Tibial nerve (tissue), 4 donors: ENCODE measurements at regions not wholly inside any gene's neighbourhood (a gene's known extent, or its start where the extent isn't known, plus 50 kb on each side); places are given as distances from the start of the nearest gene placed in this dataset.
"Not testable (repeated sequence)": the region's sequence is repeated elsewhere in the genome, so short reads cannot be mapped to it uniquely, and the experiment has no call there.

ENCODE experiments used
- DNase-seq, 2 donors: peaks; one replicate each; pipeline ENCODE4 v3.0.0-alpha.2; 2019; ENCODE audit warnings: low spot score in 2 of 2
- H3K27ac ChIP-seq, 4 donors: fragments of 200-600 bp; sonication (generic) in 3 of 4; one replicate each; pipeline ENCODE4 v1.5.1; 2017 to 2019; ENCODE audit warnings: mild to moderate bottlenecking in 1 of 4
- H3K27me3 ChIP-seq, 2 donors: fragments of 200-600 bp; sonication (generic) in 1 of 2; one replicate each; pipeline versions ENCODE4 v1.5.1 to v1.6.0; 2017 to 2019
- H3K36me3 ChIP-seq, 3 donors: fragments of 200-600 bp; sonication (generic); one replicate each; pipeline ENCODE4 v1.5.1; 2018 to 2019
- H3K4me1 ChIP-seq, 4 donors: fragments of 200-600 bp; sonication (generic) in 3 of 4; one replicate each; pipeline ENCODE4 v1.5.1; 2017 to 2019
- H3K4me3 ChIP-seq, 4 donors: fragments of 200-600 bp; sonication (generic) in 3 of 4; one replicate each; pipeline ENCODE4 v1.5.1; 2017 to 2019; ENCODE audit warnings: mild to moderate bottlenecking in 1 of 4, moderate library complexity in 1 of 4
- H3K9me3 ChIP-seq, 4 donors: fragments of 200-600 bp; sonication (generic) in 3 of 4; one replicate each; pipeline ENCODE4 v1.5.1; 2017 to 2019
- CTCF ChIP-seq, 5 experiments: fragments of 200-600 bp in 3 of 5; fragments of 450-650 bp in 2 of 5; sonication (generic) in 3 of 5; IDR thresholded peaks; one replicate each; pipeline ENCODE4 v1.5.1; 2016 to 2019; ENCODE audit warnings: antibody characterized with exemption in 5 of 5, mild to moderate bottlenecking in 3 of 5, moderate library complexity in 2 of 5
- EP300 ChIP-seq, 2 donors: sonication (generic); formaldehyde crosslinking; IDR thresholded peaks; one replicate each; pipeline ENCODE4 v1.6.1; 2017; ENCODE audit warnings: antibody characterized with exemption in 2 of 2, mild to moderate bottlenecking in 1 of 2
- POLR2A ChIP-seq, 2 donors: fragments of 450-650 bp; IDR thresholded peaks; one replicate each; pipeline ENCODE4 v1.6.1; 2017; ENCODE audit warnings: antibody characterized with exemption in 2 of 2, mild to moderate bottlenecking in 2 of 2, moderate library complexity in 2 of 2
- WGBS, 2 donors: methylation state at CpG; one replicate each; pipeline ENCODE4 v1.1.5; 2018; 5-methylcytosine and 5-hydroxymethylcytosine counted together

- Histone ChIP-seq H3K4me1 (no peaks in the 10 kb centered on the region), H3K27me3 (no peaks in the 10 kb centered on the region), H3K9me3 (no peaks in the 10 kb centered on the region), H3K27ac (no peak overlapping the region), H3K36me3 (no peaks in the 10 kb centered on the region), H3K4me3 (no peak overlapping the region)
- no peak for DNase-seq
- no peak for TF ChIP-seq CTCF (IDR thresholded peaks at IDR 0.05)
- WGBS, 2 donors: 38 to 39% methylated on average over 6 of the region's 6 CpGs
Observed at GRCh38 chr2:230636684-230637271, 75.9 kb upstream of the CAB39 start.

GRCh38 chr2:230637486-230637885 is 75.2 kb upstream of the CAB39 start:
- H3K36me3 ChIP-seq, DNase-seq, H3K4me1 ChIP-seq, H3K27me3 ChIP-seq, H3K9me3 ChIP-seq, H3K4me3 ChIP-seq, H3K27ac ChIP-seq: not testable (repeated sequence)
- WGBS, 2 donors: 76 to 83% methylated on average over 8 of the region's 8 CpGs

- no peak overlapping the region for H3K4me3 ChIP-seq
- no peak overlapping the region for H3K27ac ChIP-seq
- 71 to 75% methylated on average over 6 of the region's 6 CpGs for WGBS, 2 donors
- no peaks in the 10 kb centered on the region for H3K9me3 ChIP-seq
- H3K36me3 ChIP-seq: no peaks in the 10 kb centered on the region
- no peak for TF ChIP-seq EP300 (IDR thresholded peaks at IDR 0.05)
- TF ChIP-seq POLR2A (IDR thresholded peaks at IDR 0.05): no peak
- TF ChIP-seq CTCF (IDR thresholded peaks at IDR 0.05): no peak
- no peak for DNase-seq
- H3K4me1 ChIP-seq: peaks cover 0 to 5% (median 0%) of the 10 kb centered on the region in 4 donors
- H3K27me3 ChIP-seq: no peaks in the 10 kb centered on the region
Observed at GRCh38 chr2:230640540-230641011, 72.1 kb upstream of the CAB39 start.

GRCh38 chr2:230642966-230643365 is 69.7 kb upstream of the CAB39 start:
- 89 to 91% methylated on average over 4 of the region's 4 CpGs for WGBS, 2 donors
- no peaks in the 10 kb centered on the region for H3K9me3 ChIP-seq
- H3K27ac ChIP-seq: peak overlapping the region in 1 of 4 donors; percentile 55
- TF ChIP-seq POLR2A (IDR thresholded peaks at IDR 0.05) (no peak), CTCF (IDR thresholded peaks at IDR 0.05) (no peak), EP300 (IDR thresholded peaks at IDR 0.05) (no peak)
- no peaks in the 10 kb centered on the region for H3K27me3 ChIP-seq
- no peak for DNase-seq
- H3K36me3 ChIP-seq: no peaks in the 10 kb centered on the region
- H3K4me3 ChIP-seq: no peak overlapping the region
- peaks cover 0 to 5% (median 0%) of the 10 kb centered on the region in 4 donors for H3K4me1 ChIP-seq

GRCh38 chr2:230643576-230644291 is 68.9 kb upstream of the CAB39 start:
- Histone ChIP-seq H3K36me3 (no peaks in the 10 kb centered on the region), H3K4me3 (no peak overlapping the region), H3K4me1 (peaks cover 0 to 5% (median 0%) of the 10 kb centered on the region in 4 donors), H3K9me3 (no peaks in the 10 kb centered on the region), H3K27ac (peak overlapping the region in 2 of 4 donors; percentile 33 to 34), H3K27me3 (no peaks in the 10 kb centered on the region)
- DNase-seq: peak in 1 of 2 donors; percentile 34
- WGBS, 2 donors: 52 to 58% methylated on average over 9 of the region's 9 CpGs
- TF ChIP-seq EP300 (IDR thresholded peaks at IDR 0.05): peak in 1 of 2 donors; percentile 68
- no peak for TF ChIP-seq CTCF (IDR thresholded peaks at IDR 0.05)
